Ishikawa (cell line): ENCODE measurements at regions not wholly inside any gene's neighbourhood (a gene's known extent, or its start where the extent isn't known, plus 50 kb on each side); places are given as distances from the start of the nearest gene placed in this dataset.

Experiments
- CEBPB ChIP-seq: IDR thresholded peaks from 2 replicates; pipeline ENCODE4 v1.6.1; 2012
- CREB1 ChIP-seq: IDR thresholded peaks from 2 replicates; pipeline ENCODE4 v1.6.1; 2012; ENCODE audit warnings: low read depth
- EGR1 ChIP-seq: IDR thresholded peaks from 2 replicates; pipeline ENCODE4 v1.6.1; 2012
- EP300 ChIP-seq: IDR thresholded peaks from 2 replicates; pipeline ENCODE4 v1.6.1; 2012; ENCODE audit warnings: borderline replicate concordance
- FOXM1 ChIP-seq: IDR thresholded peaks from 2 replicates; pipeline ENCODE4 v1.6.1; 2012; ENCODE audit warnings: low read depth, borderline replicate concordance
- MAX ChIP-seq: IDR thresholded peaks from 2 replicates; pipeline ENCODE4 v1.6.1; 2012
- NFIC ChIP-seq: IDR thresholded peaks from 2 replicates; pipeline ENCODE4 v1.6.1; 2012
- RAD21 ChIP-seq: IDR thresholded peaks from 2 replicates; pipeline ENCODE4 v1.6.1; 2012; ENCODE audit warnings: low read depth
- REST ChIP-seq: IDR thresholded peaks from 2 replicates; pipeline ENCODE4 v1.6.1; 2012; ENCODE audit warnings: low read depth, mild to moderate bottlenecking
- TAF1 ChIP-seq: IDR thresholded peaks from 2 replicates; pipeline ENCODE4 v1.6.1; 2012; ENCODE audit warnings: low read depth, mild to moderate bottlenecking
- TCF12 ChIP-seq: IDR thresholded peaks from 2 replicates; pipeline ENCODE4 v1.6.1; 2012; ENCODE audit warnings: low read depth
- TEAD4 ChIP-seq: IDR thresholded peaks from 2 replicates; pipeline ENCODE4 v1.6.1; 2012
- USF1 ChIP-seq: IDR thresholded peaks from 2 replicates; pipeline ENCODE4 v1.6.1; 2012
- YY1 ChIP-seq: IDR thresholded peaks from 2 replicates; pipeline ENCODE4 v1.6.1; 2012; ENCODE audit warnings: low read depth
- ZBTB7A ChIP-seq: IDR thresholded peaks from 2 replicates; pipeline ENCODE4 v1.6.1; 2012; ENCODE audit warnings: low read depth

- TF ChIP-seq USF1 (no peak), RAD21 (no peak), TCF12 (no peak), ZBTB7A (no peak), CEBPB (no peak), YY1 (no peak), REST (no peak), MAX (no peak), NFIC (no peak), TAF1 (no peak), EP300 (no peak), CREB1 (no peak), EGR1 (no peak), TEAD4 (no peak), FOXM1 (no peak)
Measured at GRCh38 chr12:5226581-5226980, 182.9 kb downstream of the KCNA5 start.

- TF ChIP-seq TEAD4 (no peak), NFIC (no peak), RAD21 (no peak), ZBTB7A (no peak), USF1 (no peak), MAX (no peak), YY1 (no peak)
Measured at GRCh38 chr12:5227708-5228373, 184.2 kb downstream of the KCNA5 start.

GRCh38 chr12:5230156-5230555, 186.5 kb downstream of the KCNA5 start:
- no peak for TF ChIP-seq CREB1
- TF ChIP-seq RAD21 = no peak
- no peak for TF ChIP-seq NFIC

- no peak for TF ChIP-seq TCF12
Measured at GRCh38 chr12:5230861-5231260, 187.2 kb downstream of the KCNA5 start.

GRCh38 chr12:5232291-5232690, 188.6 kb downstream of the KCNA5 start:
- no peak for TF ChIP-seq MAX
- no peak for TF ChIP-seq EP300
- no peak for TF ChIP-seq REST
- no peak for TF ChIP-seq TAF1
- no peak for TF ChIP-seq CEBPB
- no peak for TF ChIP-seq EGR1
- TF ChIP-seq YY1 = no peak
- TF ChIP-seq ZBTB7A = no peak
- no peak for TF ChIP-seq RAD21
- TF ChIP-seq TEAD4 = no peak
- no peak for TF ChIP-seq USF1
- no peak for TF ChIP-seq NFIC
- no peak for TF ChIP-seq FOXM1
- no peak for TF ChIP-seq CREB1
- TF ChIP-seq TCF12 = no peak

- TF ChIP-seq USF1 (no peak), TAF1 (no peak), FOXM1 (no peak), NFIC (no peak), RAD21 (no peak), EP300 (no peak), YY1 (no peak), CREB1 (no peak)
Measured at GRCh38 chr12:5232826-5233500, 189.3 kb downstream of the KCNA5 start.
